ENCODE measurements at regions not wholly inside any gene's neighbourhood (a gene's known extent, or its start where the extent isn't known, plus 50 kb on each side); places are given as distances from the start of the nearest gene placed in this dataset.

DNA sequence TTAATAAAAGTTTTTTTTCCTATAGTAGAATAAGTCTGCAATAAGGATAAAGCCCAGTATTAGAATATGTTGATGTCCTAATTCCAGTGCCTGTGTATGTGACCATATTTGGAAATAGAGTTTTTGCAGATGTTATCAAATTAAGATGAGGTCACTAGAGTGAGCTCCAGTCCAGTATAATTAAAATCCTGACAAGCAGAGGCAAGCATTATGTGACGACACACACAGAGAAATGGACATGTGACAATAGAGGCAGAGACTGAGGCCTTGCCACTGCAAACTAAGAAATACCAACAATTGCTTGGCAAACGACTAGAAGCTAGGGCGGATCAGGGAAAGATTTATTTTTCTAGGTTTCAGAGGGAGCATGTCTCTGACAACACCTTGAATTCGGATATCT, 216.4 kb upstream of the CYLC2 start:
- TF ChIP-seq EGR1 (IDR thresholded peaks at IDR 0.05; ENCODE audit: borderline replicate concordance, low read depth, low read length) (no peak), SRF (IDR thresholded peaks at IDR 0.05; ENCODE audit: low read depth, low read length) (no peak), CBX8 (IDR thresholded peaks at IDR 0.05; ENCODE audit: borderline replicate concordance, low read depth, low read length) (no peak), CBX5 (IDR thresholded peaks at IDR 0.05; ENCODE audit: low read depth, low read length) (no peak)
- CTCF ChIA-PET (ENCODE audit: partially characterized antibody) = no interaction called here
- no peak for DNase-seq (ENCODE audit: low read depth in 1 of 2, low spot score in 2 of 2)
- Histone ChIP-seq H2BK5ac (ENCODE audit: low read depth, low read length) (no peak overlapping the region), H3K9me3 (ENCODE audit: insufficient read depth in 2 of 2, low read depth in 1 of 2, low read length in 1 of 2) (no peaks in the 10 kb centered on the region), H3K23ac (ENCODE audit: insufficient read length) (no peak overlapping the region), H3K14ac (ENCODE audit: insufficient read length) (no peak overlapping the region), H3K4me2 (ENCODE audit: insufficient read depth in 1 of 2, low read depth in 2 of 2, low read length in 2 of 2) (no peak overlapping the region), H2BK15ac (ENCODE audit: low read length) (no peak overlapping the region), H3K9ac (replicated peaks in 1 of 4; ENCODE audit: extremely low read depth in 1 of 4, low read depth in 3 of 4, low read length in 3 of 4) (no peak overlapping the region), H2BK20ac (ENCODE audit: low read length) (no peak overlapping the region), H3K4me1 (replicated peaks in 1 of 4; ENCODE audit: control insufficient read depth in 3 of 4, insufficient read depth in 4 of 4, low read length in 3 of 4) (no peaks in the 10 kb centered on the region), H4K5ac (ENCODE audit: insufficient read length, low read depth, low read length) (no peak overlapping the region), H2BK120ac (replicated peaks; ENCODE audit: low read depth, low read length) (no peak overlapping the region), H3K56ac (replicated peaks; ENCODE audit: insufficient read length, low read depth, low read length) (no peak overlapping the region), H3K18ac (ENCODE audit: extremely low read depth, low read length) (no peak overlapping the region), H3K23me2 (ENCODE audit: low read depth, low read length) (no peaks in the 10 kb centered on the region), H2BK12ac (ENCODE audit: low read depth, low read length) (no peak overlapping the region), H3K4ac (replicated peaks; ENCODE audit: insufficient read length, low read depth, low read length) (no peak overlapping the region), H3K36me3 (ENCODE audit: control insufficient read depth in 2 of 4, insufficient read depth in 4 of 4, low read length in 3 of 4) (no peaks in the 10 kb centered on the region), H2AK5ac (ENCODE audit: low read depth, low read length) (no peak overlapping the region), H3K27ac (ENCODE audit: low read depth, low read length) (no peak overlapping the region), H4K91ac (replicated peaks; ENCODE audit: insufficient read length, low read length) (no peak overlapping the region), H3K79me2 (ENCODE audit: control insufficient read depth in 1 of 2, insufficient read depth in 2 of 2, low read length in 2 of 2) (no peaks in the 10 kb centered on the region), H3K27me3 (replicated peaks in 1 of 4; ENCODE audit: control insufficient read depth in 3 of 4, extremely low read depth in 1 of 4, insufficient read depth in 3 of 4, low read length in 3 of 4) (no peaks in the 10 kb centered on the region), H3K4me3 (ENCODE audit: extremely low read depth in 1 of 4, insufficient read depth in 2 of 4, low read depth in 3 of 4, low read length in 4 of 4) (no peak overlapping the region), H4K8ac (ENCODE audit: extremely low read depth, insufficient read depth, low read length) (no peak overlapping the region), H2AFZ (ENCODE audit: low read length) (no peak overlapping the region; the same call in 1 of the 2 replicates), H3K79me1 (ENCODE audit: low read depth, low read length) (no peaks in the 10 kb centered on the region), H4K20me1 (replicated peaks in 1 of 2; ENCODE audit: control insufficient read depth in 1 of 2, insufficient read depth in 2 of 2, low read length in 2 of 2) (no peaks in the 10 kb centered on the region)
- 76% methylated on average over 4 of the region's 4 CpGs; no CpG with 5 or more reads in 1 of the 2 experiments for WGBS, 2 experiments (ENCODE audit: extremely low coverage in 1 of 2, insufficient coverage in 1 of 2, insufficient read length in 1 of 2, insufficient replicate concordance in 2 of 2, low coverage in 1 of 2, low lambda C conversion rate in 2 of 2, missing lambda C conversion rate in 1 of 2)
- no peak for FAIRE-seq
- POLR2A ChIA-PET (ENCODE audit: partially characterized antibody) = no interaction called here

Measured in H1 (cell line).